ENCODE measurements at regions not wholly inside any gene's neighbourhood (a gene's known extent, or its start where the extent isn't known, plus 50 kb on each side); places are given as distances from the start of the nearest gene placed in this dataset.

- H3K27ac ChIP-seq (ENCODE audit: low read depth, low read length, severe bottlenecking), result no peak overlapping the region
- H3K4me3 ChIP-seq (ENCODE audit: extremely low read depth, insufficient read depth, low read length, poor library complexity, severe bottlenecking), result no peak overlapping the region
- WGBS, 2 experiments (ENCODE audit: insufficient coverage in 2 of 2), result 70 to 89% methylated on average over 3 of the region's 5 CpGs
- no peaks in the 10 kb centered on the region for H3K4me1 ChIP-seq (ENCODE audit: control insufficient read depth, insufficient read depth, low read length, poor library complexity, severe bottlenecking)
- no peaks in the 10 kb centered on the region for H3K36me3 ChIP-seq (ENCODE audit: control insufficient read depth, insufficient read depth, low read length)
- H3K9me3 ChIP-seq (ENCODE audit: control insufficient read depth, low read length), result no peaks in the 10 kb centered on the region
Observed at GRCh38 chr15:72838311-72838731, 54.8 kb upstream of the ADPGK start.

DNA sequence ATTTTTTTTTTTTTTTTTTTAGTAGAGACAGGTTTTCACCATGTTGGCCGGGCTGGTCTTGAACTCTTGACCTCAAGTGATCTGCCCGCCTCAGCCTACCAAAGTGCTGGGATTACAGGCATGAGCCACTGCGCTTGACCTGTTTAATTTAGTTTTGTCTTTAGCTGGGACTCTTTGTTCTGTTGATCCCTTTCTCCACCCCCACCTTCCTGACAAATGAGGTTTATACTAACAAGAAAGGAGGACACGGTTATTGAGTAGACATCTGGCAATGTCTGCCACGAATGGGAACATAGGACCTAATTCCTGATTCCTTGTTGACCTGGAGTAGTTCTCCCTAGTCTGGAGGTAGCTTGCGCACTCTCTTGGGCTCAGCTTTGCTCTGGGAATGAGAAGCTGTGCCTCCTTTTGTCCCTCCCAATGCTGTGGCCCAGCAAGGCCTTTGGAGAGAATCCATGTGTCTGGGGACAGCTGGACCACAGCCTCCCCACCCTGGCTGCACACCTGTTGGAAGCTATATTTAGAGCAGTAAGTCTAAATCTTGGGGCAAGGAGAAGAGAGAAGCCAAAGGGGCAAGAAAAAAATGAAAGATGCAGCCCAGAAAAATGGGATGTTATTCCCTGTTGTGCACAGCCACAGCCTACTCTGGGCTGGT is 53.2 kb upstream of the ADPGK start:
- 82 to 88% methylated on average over 2 to 6 of the region's 6 CpGs for WGBS, 2 experiments (ENCODE audit: insufficient coverage in 2 of 2)
- no peak overlapping the region for H3K4me3 ChIP-seq (ENCODE audit: extremely low read depth, insufficient read depth, low read length, poor library complexity, severe bottlenecking)
- H3K36me3 ChIP-seq (ENCODE audit: control insufficient read depth, insufficient read depth, low read length), result no peaks in the 10 kb centered on the region
- H3K4me1 ChIP-seq (ENCODE audit: control insufficient read depth, insufficient read depth, low read length, poor library complexity, severe bottlenecking), result no peaks in the 10 kb centered on the region
- no peak overlapping the region for H3K27ac ChIP-seq (ENCODE audit: low read depth, low read length, severe bottlenecking)
- H3K9me3 ChIP-seq (ENCODE audit: control insufficient read depth, low read length), result no peaks in the 10 kb centered on the region

DNA sequence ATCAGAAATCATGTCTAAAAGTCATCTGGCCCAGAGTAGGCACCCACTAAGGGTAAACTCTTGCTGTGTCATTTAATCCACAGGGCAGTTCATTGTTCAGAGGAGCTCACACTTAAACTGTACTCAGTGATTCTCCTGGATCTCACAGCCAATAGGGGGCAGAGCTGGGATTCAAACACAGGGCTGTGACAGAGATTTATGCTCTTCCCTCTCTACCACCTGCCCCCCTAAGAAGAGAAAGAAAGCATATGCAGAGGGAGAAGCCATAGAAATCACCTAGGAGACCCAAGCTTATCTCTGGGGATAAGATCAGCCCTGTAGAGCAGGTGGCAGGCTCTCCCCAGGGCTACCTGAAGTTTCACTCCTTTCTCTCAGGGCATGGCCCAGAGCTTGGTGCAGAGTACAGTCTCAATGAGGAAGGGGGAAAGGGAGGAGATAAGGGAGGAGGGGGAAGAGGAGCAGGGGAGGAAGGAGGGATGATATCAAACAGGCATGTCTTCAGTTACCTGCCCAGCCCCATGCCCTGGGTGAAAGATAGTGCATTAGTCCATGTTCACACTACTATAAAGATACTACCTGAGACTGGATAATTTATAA is 51.8 kb upstream of the ADPGK start:
- Histone ChIP-seq H3K9me3 (ENCODE audit: control insufficient read depth, low read length) (no peaks in the 10 kb centered on the region), H3K36me3 (ENCODE audit: control insufficient read depth, insufficient read depth, low read length) (no peaks in the 10 kb centered on the region), H3K4me1 (ENCODE audit: control insufficient read depth, insufficient read depth, low read length, poor library complexity, severe bottlenecking) (no peaks in the 10 kb centered on the region), H3K27ac (ENCODE audit: low read depth, low read length, severe bottlenecking) (no peak overlapping the region), H3K4me3 (ENCODE audit: extremely low read depth, insufficient read depth, low read length, poor library complexity, severe bottlenecking) (no peak overlapping the region)

- no peaks in the 10 kb centered on the region for H3K9me3 ChIP-seq (ENCODE audit: control insufficient read depth, low read length)
- no peak overlapping the region for H3K4me3 ChIP-seq (ENCODE audit: extremely low read depth, insufficient read depth, low read length, poor library complexity, severe bottlenecking)
- H3K36me3 ChIP-seq (ENCODE audit: control insufficient read depth, insufficient read depth, low read length), result no peaks in the 10 kb centered on the region
- H3K27ac ChIP-seq (ENCODE audit: low read depth, low read length, severe bottlenecking), result no peak overlapping the region
- H3K4me1 ChIP-seq (ENCODE audit: control insufficient read depth, insufficient read depth, low read length, poor library complexity, severe bottlenecking), result no peaks in the 10 kb centered on the region
- no CpG with 5 or more reads among the region's 2 CpGs for WGBS, 2 experiments (ENCODE audit: insufficient coverage in 2 of 2)
Observed at GRCh38 chr15:72833561-72833960, 50.0 kb upstream of the ADPGK start.

Measured in mesodermal cell (in vitro differentiated cells).